ENCODE measurements at regions not wholly inside any gene's neighbourhood (a gene's known extent, or its start where the extent isn't known, plus 50 kb on each side); places are given as distances from the start of the nearest gene placed in this dataset.
"Not testable (repeated sequence)": the region's sequence is repeated elsewhere in the genome, so short reads cannot be mapped to it uniquely, and the experiment has no call there.

DNA sequence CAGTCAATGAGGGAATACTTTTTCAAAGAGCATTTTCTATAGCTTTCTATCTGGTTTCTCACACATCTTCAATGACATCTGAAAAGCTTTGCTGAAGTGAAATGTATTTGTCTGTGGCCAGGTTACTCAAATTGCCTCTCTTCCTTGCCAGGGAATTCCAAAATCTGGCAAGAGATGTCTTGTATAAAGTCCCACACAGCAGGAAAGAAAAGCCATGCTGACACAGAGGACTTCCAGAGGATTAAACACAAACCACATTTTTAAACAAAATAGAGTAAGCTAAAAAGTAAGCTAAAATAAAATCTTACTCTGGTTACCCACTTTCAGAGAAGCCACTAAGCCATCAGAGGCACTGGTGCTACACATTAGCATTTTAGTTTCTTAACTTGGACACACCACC lies 93.1 kb upstream of the BCAR3 start:
- DNase-seq (ENCODE audit: extremely low read depth in 1 of 2, low read depth in 1 of 2): no peak

DNA sequence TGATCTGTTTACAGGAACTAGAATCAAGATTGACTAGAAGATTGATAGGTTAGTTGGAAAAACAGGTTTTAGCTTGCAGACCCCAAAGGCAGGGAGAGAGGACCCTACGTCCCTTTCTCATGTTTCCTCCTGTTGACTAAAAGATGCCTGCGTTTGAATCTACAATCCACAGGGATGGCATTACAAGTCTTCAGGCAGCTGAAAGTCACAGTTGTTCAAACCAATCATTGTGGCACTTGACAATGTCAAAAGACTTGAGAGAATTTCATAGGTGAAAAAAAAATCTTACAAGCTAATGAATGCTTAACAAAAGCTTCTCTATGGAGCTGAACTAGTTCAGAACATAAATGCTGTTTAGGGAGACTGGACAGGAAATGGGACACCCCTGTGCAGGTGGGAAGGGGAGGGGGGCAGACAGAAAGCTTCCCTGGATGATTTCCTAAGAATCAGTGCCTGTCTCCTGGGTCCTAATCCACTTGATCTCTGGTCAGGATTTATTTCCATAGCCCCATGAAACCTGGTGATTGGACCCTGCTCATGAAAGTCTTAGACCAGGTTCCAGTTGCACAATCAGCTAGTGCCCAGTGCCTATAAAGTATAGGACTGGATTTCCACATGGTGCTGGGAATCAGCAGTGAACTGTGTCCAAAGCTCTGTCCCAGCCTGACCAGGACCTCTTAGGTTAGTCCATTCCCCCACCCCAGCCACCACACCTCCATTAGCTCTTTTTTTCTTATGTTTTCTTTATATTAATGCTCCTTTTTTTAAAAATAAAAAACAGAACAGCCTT lies 91.6 kb upstream of the BCAR3 start:
- DNase-seq (ENCODE audit: extremely low read depth in 1 of 2, low read depth in 1 of 2): no peak

GRCh38 chr1:93771843-93772242 lies 90.2 kb upstream of the BCAR3 start:
- DNase-seq (ENCODE audit: extremely low read depth in 1 of 2, low read depth in 1 of 2): no peak

DNA sequence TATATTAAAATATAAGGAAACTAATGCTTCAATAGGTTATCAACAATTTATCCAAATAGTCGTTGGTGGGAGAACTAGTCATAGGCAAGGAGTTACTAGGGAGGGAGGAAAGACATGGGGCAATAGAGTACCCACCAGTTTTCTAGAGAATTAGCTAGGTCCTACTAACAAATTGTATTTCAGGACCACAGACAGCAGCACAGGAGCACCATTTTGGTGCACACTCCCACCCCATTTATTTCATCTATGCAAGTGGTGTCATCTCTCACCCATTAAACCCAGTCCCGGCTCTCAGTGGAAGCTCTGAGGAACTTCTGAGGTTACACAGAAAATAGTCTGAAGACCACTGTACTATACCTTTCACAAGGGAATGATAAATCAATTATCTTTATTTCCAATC lies 89.0 kb upstream of the BCAR3 start:
- no peak for DNase-seq (ENCODE audit: extremely low read depth in 1 of 2, low read depth in 1 of 2)

DNA sequence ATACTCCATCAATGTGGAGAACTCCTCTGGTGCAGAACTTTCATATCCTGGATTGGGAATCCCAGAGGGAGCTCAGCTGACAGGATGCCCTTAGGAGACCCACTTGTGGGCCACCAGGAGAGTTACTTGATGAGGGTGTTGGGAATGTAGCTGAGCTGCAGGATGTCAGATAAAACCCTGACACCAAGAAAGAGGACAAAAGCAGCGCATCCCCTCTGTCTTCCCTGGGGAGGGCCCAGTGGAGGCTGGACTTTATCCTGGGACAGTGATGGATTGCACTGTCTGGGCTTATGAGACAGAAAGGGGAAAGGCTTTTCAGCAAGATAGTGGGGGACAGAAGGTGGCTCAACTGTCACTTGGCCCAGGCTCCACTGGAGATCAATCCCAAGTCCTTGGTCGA lies 88.1 kb upstream of the BCAR3 start:
- DNase-seq (ENCODE audit: extremely low read depth in 1 of 2, low read depth in 1 of 2): no peak

DNA sequence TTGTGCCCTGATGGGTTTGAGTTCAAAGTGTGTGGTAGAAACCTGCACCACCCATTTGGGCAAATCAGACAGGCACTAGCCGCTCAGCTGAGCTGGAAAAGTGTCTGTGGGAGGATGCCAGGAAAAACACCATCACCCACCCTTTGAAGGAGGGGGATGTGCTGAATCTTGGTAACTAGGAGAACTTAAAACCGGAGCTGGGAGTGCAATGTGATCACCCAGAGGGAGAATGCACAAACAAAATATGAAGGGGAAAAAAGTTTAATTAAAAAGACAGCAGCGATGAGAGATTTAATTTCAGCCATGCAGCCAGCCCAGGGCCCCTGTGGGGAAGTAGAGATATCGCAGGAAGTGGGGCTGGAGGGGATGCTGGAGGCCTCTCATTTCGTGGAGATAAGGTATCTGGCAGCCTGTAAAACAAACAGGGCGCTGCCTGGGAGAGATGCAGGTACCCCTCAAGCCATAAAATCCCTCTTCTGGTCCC lies 86.8 kb upstream of the BCAR3 start:
- DNase-seq (ENCODE audit: extremely low read depth in 1 of 2, low read depth in 1 of 2): no peak

DNA sequence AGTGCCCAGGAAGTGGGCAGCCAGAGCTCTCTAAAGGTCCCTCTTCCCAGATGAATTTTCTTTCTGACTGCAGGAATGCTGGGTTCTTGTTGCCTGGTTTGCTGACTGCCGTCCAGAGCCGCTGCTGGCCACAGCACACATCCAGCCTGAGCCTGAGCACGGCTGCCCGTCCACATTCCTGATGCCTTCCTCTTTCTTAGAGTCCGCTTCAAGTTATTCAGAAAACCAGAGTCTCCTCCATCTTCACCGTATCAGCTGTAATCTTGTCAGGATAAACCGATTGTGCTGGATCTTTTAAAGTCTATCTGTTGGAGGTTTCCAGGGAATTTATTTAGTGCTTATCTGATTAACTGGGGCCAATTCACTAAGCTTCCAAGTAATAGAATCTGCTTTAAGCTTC lies 84.8 kb upstream of the BCAR3 start:
- no peak for DNase-seq (ENCODE audit: extremely low read depth in 1 of 2, low read depth in 1 of 2)

- DNase-seq (ENCODE audit: extremely low read depth in 1 of 2, low read depth in 1 of 2): no peak
Measured at GRCh38 chr1:93765099-93765498, 83.5 kb upstream of the BCAR3 start.

- no peak for DNase-seq (ENCODE audit: extremely low read depth in 1 of 2, low read depth in 1 of 2)
Measured at GRCh38 chr1:93764366-93764750, 82.7 kb upstream of the BCAR3 start.

DNA sequence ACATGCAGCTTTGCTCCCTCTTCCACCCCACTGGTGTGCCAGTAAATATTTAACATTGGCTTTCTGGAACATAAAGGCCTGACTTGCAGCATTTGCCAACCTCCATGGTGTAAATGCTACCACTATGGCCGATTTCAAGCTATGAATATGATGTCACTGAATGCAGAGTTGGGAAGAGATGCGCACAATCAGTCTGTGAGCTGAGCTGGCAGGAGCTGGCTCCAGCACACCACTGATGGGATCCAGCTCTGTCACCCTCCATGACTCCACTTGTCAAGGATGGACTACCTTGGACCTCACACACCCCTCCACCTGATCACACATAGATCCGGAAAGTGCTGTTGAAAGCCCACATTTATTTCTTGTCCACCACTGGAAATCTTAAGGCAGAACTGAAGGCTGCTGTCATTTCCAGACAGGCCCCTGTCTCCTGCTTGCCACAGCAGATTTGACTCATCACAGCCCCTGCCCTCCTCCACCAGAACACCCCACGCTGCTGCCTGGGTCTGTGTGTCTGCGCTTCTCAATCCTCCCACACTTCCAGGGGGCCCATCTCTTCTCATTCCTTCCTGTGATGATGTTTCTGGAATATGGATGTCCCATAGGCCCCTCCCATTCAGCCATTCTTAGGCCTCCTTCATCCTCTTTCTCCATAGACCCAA lies 82.2 kb upstream of the BCAR3 start:
- DNase-seq (ENCODE audit: extremely low read depth in 1 of 2, low read depth in 1 of 2): no peak

DNA sequence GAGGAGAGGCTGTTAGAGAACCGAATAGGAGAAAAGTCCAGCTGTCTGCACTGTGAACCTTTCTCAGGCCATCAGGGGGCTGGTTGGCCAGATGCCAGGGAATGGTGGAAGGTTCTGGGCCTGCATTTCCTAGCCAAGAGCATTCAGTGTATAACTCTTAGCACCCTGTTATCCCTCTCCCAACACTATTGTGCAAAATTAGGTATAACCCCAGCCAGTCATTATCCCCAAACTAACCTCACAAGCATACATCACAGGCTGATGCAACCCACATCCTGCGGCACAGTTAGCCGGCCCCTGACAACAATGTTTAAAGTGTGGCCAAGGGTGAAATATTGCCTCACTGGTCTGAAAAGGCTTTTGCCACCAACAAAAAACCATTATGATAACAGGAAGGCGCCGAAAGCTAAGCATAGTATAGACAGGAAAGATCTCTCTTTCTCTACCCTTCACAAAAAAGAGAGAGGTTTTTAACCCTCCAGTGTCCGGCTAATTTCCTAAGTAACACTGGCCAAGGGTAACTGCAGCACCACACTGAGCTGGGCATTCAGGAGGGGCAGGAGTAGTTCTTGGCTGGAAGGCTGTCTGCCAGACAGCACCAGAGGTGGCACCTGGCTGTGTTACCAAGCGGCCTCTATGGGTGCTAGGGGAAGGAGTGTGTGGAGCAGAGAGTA lies 77.3 kb upstream of the BCAR3 start:
- DNase-seq (ENCODE audit: extremely low read depth in 1 of 2, low read depth in 1 of 2): no peak

GRCh38 chr1:93757256-93758036 lies 75.8 kb upstream of the BCAR3 start:
- DNase-seq (ENCODE audit: extremely low read depth in 1 of 2, low read depth in 1 of 2): no peak

- DNase-seq (ENCODE audit: extremely low read depth in 1 of 2, low read depth in 1 of 2): no peak
Measured at GRCh38 chr1:93756657-93757056, 75.0 kb upstream of the BCAR3 start.

- DNase-seq (ENCODE audit: extremely low read depth in 1 of 2, low read depth in 1 of 2): not testable (repeated sequence)
Measured at GRCh38 chr1:93755251-93755715, 73.6 kb upstream of the BCAR3 start.

GRCh38 chr1:93753791-93754763 lies 72.4 kb upstream of the BCAR3 start:
- DNase-seq (ENCODE audit: extremely low read depth in 1 of 2, low read depth in 1 of 2): no peak

DNA sequence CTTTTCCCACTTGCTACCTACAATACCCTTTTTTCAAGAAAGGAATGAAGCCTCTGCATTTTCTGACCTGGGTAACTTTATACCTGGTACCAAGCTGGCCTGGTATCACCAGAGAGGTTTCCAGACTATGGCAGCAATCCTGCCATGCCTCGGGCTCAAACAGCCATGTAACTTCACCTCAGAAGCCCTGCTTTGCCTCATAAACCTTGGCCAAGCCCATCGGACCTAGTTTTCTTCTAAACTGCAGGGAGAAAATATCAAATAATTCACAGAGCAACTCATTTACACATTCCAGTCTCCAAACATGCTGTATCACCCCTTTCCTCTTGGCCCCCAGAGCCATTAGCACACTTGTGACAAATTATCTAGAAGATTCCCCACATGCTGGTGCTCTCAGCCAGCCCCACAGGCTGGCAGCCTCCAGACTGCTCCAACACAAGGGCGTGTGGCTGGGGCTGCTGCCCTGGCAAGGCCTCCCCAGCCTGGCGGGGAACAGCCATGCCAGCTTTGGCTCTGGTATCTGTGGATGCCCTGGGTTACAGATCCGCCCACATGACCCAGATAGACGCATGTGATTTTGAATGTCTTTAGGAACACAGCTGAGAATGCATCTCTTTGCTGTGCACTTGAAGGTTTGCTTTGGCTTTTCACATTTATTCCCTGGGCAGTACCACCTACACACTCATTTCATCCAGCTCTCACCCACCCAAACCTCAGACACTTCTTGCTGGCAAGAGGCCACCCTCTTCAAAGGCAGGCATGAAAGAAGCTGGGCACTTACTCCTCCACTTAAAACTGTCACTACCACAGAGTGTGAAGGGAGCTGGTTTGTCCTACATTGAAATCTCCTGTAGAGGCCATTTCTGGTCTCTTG lies 70.0 kb upstream of the BCAR3 start:
- no peak for DNase-seq (ENCODE audit: extremely low read depth in 1 of 2, low read depth in 1 of 2)

- no peak for DNase-seq (ENCODE audit: extremely low read depth in 1 of 2, low read depth in 1 of 2)
Measured at GRCh38 chr1:93750955-93751354, 69.3 kb upstream of the BCAR3 start.

DNA sequence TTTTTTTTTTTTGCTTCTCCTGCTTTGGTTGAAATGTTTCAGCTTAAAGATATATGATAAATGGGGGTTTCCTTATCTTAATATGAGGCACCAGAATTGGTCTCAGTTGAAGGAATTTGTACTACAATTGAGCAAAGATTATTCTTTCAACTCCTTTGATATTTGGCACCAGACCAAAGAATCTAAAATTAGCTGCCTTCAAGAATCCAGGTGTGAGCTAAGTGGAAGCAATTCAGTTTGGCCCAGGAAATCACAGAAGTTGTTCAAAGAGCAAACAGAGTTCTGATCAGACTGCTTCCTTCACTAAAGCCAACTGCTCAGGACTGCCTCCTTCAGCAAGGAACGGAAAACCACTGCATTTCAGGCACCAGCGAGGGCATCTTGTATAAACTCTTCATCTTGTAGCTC lies 68.3 kb upstream of the BCAR3 start:
- no peak for DNase-seq (ENCODE audit: extremely low read depth in 1 of 2, low read depth in 1 of 2)

DNA sequence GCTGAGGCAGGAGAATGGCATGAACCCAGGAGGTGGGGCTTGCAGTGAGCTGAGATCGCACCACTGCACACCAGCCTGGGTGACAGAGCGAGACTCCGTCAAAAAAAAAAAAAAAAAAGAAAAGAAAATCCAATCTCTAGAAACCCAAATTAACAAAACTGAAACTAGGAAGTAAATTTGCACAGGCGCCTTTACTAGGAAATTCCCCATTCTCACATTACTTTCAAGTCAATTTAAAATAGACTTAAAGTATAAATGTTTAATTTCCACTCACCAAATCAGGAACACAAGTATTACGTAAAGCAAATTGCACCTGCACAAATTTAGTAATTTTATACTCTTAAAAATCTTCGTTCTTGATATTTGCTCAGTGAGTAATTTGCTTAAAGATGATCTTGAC lies 67.8 kb upstream of the BCAR3 start:
- no peak for DNase-seq (ENCODE audit: extremely low read depth in 1 of 2, low read depth in 1 of 2)
